ENCODE measurements at regions not wholly inside any gene's neighbourhood (a gene's known extent, or its start where the extent isn't known, plus 50 kb on each side); places are given as distances from the start of the nearest gene placed in this dataset.
A peak's percentile ranks its signal among the peaks of the same experiment; 100 is the strongest.

- no peak for TF ChIP-seq CTCF (IDR thresholded peaks at IDR 0.05)
- Histone ChIP-seq H3K27ac (no peak overlapping the region), H3K27me3 (no peaks in the 10 kb centered on the region), H3K4me1 (no peaks in the 10 kb centered on the region), H3K9me3 (no peaks in the 10 kb centered on the region), H3K36me3 (no peaks in the 10 kb centered on the region), H3K4me3 (no peak overlapping the region)
- no peak for DNase-seq (ENCODE audit: low spot score)
Observed at GRCh38 chr4:22167201-22167600, 218.6 kb upstream of the KCNIP4 start.

GRCh38 chr4:22162454-22162853, 213.9 kb upstream of the KCNIP4 start:
- Histone ChIP-seq H3K27ac (no peak overlapping the region), H3K9me3 (peaks cover 0 to 16% of the 10 kb centered on the region in 2 donors), H3K4me3 (no peak overlapping the region), H3K4me1 (no peaks in the 10 kb centered on the region), H3K36me3 (no peaks in the 10 kb centered on the region), H3K27me3 (no peaks in the 10 kb centered on the region)
- DNase-seq (ENCODE audit: low spot score) = no peak
- no peak for TF ChIP-seq CTCF (IDR thresholded peaks at IDR 0.05)

GRCh38 chr4:22130741-22131140, 182.2 kb upstream of the KCNIP4 start:
- TF ChIP-seq CTCF (IDR thresholded peaks at IDR 0.05) = no peak
- H3K36me3 ChIP-seq = no peaks in the 10 kb centered on the region
- H3K27me3 ChIP-seq = no peaks in the 10 kb centered on the region
- no peaks in the 10 kb centered on the region for H3K4me1 ChIP-seq
- H3K4me3 ChIP-seq = no peak overlapping the region
- H3K9me3 ChIP-seq = no peaks in the 10 kb centered on the region
- no peak for DNase-seq (ENCODE audit: low spot score)
- no peak overlapping the region for H3K27ac ChIP-seq

- Histone ChIP-seq H3K4me3 (no peak overlapping the region), H3K36me3 (no peaks in the 10 kb centered on the region), H3K4me1 (no peaks in the 10 kb centered on the region), H3K9me3 (peaks cover 0 to 3% of the 10 kb centered on the region in 2 donors), H3K27me3 (no peaks in the 10 kb centered on the region), H3K27ac (no peak overlapping the region)
- peak in 1 of 2 donors; percentile 39 for TF ChIP-seq CTCF (IDR thresholded peaks at IDR 0.05)
- DNase-seq (ENCODE audit: low spot score) = no peak
Observed at GRCh38 chr4:22129454-22130029, 181.0 kb upstream of the KCNIP4 start.

- no peaks in the 10 kb centered on the region for H3K27me3 ChIP-seq
- no peaks in the 10 kb centered on the region for H3K36me3 ChIP-seq
- H3K9me3 ChIP-seq = peaks cover 0 to 21% of the 10 kb centered on the region in 2 donors
- DNase-seq (ENCODE audit: low spot score) = no peak
- H3K4me3 ChIP-seq = no peak overlapping the region
- H3K4me1 ChIP-seq = no peaks in the 10 kb centered on the region
- no peak for TF ChIP-seq CTCF (IDR thresholded peaks at IDR 0.05)
- H3K27ac ChIP-seq = no peak overlapping the region
Observed at GRCh38 chr4:22122062-22122461, 173.5 kb upstream of the KCNIP4 start.

- H3K36me3 ChIP-seq = no peaks in the 10 kb centered on the region
- H3K4me3 ChIP-seq = no peak overlapping the region
- no peaks in the 10 kb centered on the region for H3K27me3 ChIP-seq
- H3K9me3 ChIP-seq = no peaks in the 10 kb centered on the region
- no peak for DNase-seq (ENCODE audit: low spot score)
- H3K4me1 ChIP-seq = no peaks in the 10 kb centered on the region
- no peak for TF ChIP-seq CTCF (IDR thresholded peaks at IDR 0.05)
- no peak overlapping the region for H3K27ac ChIP-seq
Observed at GRCh38 chr4:22115262-22115661, 166.7 kb upstream of the KCNIP4 start.

Measured in right atrium auricular region (tissue), 2 donors.